NCI-H2171 treated with DMSO at 0.1 percent for 48 hours (cell line): ENCODE measurements at regions not wholly inside any gene's neighbourhood (a gene's known extent, or its start where the extent isn't known, plus 50 kb on each side); places are given as distances from the start of the nearest gene placed in this dataset.
A peak's percentile ranks its signal among the peaks of the same experiment; 100 is the strongest.
"Not testable (repeated sequence)": the region's sequence is repeated elsewhere in the genome, so short reads cannot be mapped to it uniquely, and the experiment has no call there.

ENCODE experiments used
- DNase-seq: peaks from one replicate; lab custom pipeline; 2025; lab: John Stamatoyannopoulos, UW

DNA sequence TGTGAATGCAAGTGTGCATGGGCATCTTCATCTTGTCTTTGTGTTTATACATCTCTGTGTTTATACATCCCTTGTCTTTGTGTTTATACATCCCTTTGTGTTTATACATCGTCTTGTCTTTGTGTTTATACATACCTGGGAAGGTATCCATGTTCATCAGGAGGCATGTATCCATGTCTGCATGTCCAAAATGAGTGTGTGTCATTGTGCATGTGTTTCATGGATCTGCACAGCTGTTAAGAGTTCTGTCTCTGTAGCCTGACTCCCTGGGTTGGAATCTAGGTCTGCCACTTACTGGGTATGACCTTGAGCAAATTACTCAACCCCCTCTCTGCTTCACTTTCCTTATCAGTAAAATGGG, 50.1 kb upstream of the SIRPA start:
- DNase-seq: no peak

GRCh38 chr20:1844325-1845162, 50.7 kb upstream of the SIRPA start:
- peak; percentile 76 for DNase-seq

- no peak for DNase-seq
Measured at GRCh38 chr20:1842281-1842680, 52.9 kb upstream of the SIRPA start.

DNA sequence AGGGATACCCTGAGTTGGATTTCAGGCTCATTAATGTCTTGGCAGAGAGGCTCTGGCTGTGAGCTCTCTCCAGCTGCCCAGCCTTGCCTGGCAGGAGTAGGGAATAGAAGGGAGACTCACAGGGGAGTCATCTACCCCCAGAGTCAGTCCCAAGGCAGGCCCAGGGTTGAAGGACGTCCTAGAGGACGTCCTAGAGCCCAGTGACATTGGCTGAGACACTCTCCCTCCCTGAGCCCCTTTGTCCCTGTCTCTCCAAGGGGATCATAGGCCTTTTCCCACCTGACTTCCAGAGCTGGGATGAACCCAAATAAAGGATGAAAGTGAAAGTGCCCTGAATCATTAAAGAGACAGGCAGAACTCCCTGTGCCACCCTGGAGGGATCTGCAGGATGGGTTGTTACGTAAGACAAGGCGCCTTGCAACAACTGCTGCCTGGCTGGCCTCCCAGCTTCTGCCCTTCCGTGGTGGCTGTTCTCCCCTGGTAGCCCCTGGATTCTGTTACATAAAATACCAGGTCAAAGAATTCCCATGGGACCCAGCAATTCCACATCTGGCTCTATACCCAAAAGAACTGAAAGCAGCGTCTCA, 53.6 kb upstream of the SIRPA start:
- peak; percentile 48 for DNase-seq

DNA sequence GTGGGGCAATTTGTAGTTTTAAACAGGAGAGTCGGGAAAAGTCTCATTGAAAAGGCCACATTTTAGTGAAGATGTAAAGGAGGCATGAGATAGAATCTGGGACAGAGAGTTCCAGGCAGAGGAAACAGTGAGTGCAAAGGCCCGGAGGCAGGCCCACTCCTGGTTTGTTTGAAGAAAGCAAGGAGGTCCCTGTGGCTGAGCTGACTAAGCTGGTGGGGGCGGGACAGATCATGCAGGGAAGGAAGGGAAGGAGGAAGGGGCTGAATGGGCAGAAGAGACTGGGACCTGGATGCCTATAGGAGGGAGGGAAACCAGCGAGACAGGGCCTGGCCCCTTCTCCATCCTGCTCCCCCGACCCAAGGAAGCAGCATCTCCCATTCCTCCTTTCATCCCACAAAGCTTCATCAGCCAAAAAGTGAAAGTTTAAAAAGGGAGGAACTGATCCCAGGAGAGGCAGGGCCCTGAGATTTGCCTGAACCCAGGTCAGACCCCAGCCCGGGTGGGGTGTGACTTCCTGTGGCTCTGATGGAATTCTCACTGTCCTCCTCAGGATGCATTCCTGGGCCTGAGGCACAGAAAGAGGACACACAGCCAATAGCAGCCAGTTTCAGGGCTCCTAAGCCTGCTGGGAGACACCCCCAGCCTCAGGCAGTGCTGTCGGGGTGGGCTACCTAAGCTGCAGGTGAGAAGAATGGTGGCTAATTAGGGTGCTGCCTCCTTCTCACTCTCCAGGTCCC, 54.2 kb upstream of the SIRPA start:
- DNase-seq: no peak

GRCh38 chr20:1839376-1840317, 55.6 kb upstream of the SIRPA start:
- not testable (repeated sequence) for DNase-seq

DNA sequence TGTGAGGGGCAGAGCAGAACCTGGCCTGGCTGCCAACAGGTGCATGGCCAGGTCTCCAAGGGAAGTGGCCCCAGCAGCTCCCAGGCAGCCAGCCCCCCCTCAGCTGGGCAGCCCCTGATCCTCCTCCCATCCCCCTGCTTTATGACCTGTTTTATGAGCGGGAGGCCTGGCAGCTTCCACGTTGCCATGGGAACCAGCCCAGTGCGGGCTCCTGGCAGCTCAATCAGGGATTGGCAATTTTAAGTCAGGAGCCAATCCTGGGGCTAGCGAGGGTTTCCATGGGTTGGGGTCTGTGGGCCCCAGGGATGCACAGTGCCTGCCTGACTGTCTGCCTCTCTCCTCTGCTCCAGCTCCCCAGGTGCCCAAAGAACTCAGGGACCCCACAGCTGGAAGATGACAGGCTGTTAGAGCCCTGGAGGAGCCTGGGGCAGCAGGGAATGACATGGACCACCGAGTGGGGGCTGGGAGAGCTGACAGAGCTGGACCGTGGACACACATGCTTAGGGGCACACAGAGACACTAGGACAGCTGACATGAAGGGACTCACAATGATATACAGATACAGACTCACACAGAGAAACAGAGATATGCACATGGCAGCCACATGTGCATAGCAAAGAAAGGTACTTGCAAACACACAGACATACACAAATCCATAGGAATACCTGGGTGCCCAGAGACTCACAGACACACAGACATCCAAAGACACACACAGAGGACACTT, 56.5 kb upstream of the SIRPA start:
- DNase-seq: no peak

GRCh38 chr20:1835186-1836035, 59.8 kb upstream of the SIRPA start:
- no peak for DNase-seq

GRCh38 chr20:1833728-1834726, 61.2 kb upstream of the SIRPA start:
- DNase-seq: peak; percentile 98

GRCh38 chr20:1833216-1833615, 62.0 kb upstream of the SIRPA start:
- no peak for DNase-seq

- DNase-seq: no peak
Measured at GRCh38 chr20:1832634-1833033, 62.6 kb upstream of the SIRPA start.

DNA sequence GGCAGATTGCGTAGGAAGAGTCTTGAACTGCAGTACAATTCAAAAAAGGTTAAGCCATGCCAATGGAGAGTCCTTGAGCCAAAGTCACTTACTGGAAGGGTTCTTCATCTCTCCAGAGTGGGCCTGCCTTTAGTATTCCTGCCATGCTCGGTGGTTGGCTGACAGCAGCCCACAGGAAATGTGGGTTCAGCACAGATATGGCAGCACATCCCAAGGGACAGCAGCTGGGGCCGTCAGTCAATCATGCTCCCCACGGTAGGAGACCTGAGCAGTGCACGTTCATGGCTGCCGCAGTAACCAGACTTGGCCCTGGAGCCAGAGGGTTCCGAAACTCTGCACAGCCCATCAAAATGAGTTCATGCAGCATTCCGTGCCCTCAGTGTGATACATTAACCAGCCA, 63.6 kb upstream of the SIRPA start:
- no peak for DNase-seq

DNA sequence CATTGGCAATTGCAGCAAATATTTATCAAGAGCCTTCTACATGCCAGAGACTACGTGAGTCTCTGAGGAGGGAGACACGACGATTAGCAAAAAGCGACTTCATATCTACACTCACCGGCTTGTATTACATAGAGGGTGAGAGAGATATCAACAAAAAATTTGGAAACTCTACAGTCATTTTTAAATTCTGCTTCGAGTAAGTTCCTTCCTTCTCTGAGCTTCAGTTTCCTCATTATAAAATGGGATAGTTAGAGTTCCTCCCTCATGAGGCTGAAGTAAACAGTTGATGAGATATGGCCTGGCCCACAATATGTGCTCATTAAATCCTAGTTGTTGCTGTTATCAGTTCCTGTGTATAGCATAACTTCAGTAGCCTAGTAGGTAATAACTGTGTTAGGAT, 64.1 kb upstream of the SIRPA start:
- no peak for DNase-seq

- no peak for DNase-seq
Measured at GRCh38 chr20:1830240-1830639, 65.0 kb upstream of the SIRPA start.

DNA sequence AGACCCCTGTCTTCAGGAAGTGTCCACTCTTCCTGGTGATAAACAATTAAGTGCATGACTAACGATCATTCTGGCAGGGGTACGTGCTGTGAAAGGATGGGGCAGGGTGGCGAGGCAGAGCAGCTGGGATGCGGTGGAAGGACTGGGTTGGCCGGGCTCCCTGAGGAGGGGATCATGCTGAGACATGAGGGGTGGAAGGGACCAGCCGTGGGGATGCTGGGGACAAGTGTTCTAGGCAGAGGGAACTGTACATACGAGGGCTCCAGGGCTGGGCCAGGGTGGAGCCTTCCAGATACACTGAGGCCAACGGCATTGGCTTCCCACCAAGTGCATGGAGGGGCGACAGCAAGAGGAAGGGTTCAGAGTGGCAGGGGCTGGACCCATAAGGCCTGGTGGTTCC, 65.7 kb upstream of the SIRPA start:
- DNase-seq: no peak

- no peak for DNase-seq
Measured at GRCh38 chr20:1828786-1829131, 66.4 kb upstream of the SIRPA start.

DNA sequence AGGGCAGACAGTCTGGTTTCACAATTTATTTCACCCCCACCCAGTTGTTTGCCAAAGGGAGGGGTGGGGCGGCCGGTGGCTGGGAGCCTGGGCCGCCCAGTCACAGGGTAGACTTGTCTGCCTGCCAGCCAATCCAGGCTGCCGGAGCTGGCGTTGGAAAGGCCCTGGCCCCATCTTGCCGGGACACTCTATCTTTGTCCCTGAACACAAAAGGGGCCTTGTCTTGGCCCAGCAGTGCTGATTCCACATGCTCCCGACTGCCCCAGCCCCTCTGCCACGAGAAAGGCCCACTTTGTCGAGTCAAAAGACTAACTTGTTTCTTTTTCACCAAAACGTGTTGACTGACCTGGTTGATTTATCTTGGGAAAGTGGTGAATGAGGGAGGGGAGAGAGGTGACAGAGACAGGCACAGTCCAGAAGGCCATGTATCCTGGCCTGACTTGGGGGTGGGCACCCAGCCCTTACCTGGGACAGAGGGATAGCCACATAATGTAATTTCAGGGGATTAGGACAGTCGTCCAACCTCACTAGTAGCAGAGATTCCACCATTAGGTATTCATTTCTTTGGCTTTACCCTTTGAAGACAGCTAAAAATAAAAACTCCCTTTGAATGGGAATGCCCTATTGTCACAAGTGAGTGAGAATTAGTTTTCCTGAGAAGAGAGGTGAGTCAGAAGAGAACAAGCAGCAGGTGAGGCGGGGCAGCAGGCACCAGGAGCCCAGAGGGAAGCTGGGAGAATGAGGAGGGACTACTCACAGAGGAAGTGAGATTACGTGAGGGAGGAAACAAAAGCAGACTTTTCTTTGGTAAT, 67.0 kb upstream of the SIRPA start:
- no peak for DNase-seq

DNA sequence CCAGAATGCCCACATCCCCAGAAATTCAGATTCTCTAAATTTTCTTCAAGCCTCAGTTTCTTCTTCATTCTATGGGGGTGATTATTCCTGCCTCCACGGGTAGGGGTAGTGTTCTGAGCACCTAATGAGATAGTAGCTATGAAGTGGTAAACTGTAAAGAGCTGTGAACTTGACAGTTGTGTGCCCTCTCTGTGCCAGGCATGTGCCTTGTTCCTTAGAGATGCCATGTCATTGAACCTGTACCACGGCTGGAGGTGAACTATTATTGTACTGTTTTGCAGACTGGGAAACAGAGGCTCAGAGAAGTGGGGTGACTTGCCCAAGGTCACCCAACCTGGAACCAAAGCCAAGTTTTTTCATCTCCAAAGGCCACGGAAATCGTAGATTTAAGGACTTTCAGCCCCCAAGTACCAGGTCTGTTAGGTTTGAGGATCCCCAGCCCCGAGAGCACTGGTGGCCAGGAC, 67.7 kb upstream of the SIRPA start:
- no peak for DNase-seq
